Uterus (tissue), 2 donors: ENCODE measurements at regions not wholly inside any gene's neighbourhood (a gene's known extent, or its start where the extent isn't known, plus 50 kb on each side); places are given as distances from the start of the nearest gene placed in this dataset.

Experiments
- POLR2A ChIP-seq, 2 donors: fragments of 450-650 bp; IDR thresholded peaks; one replicate each; pipeline ENCODE4 v1.6.1; 2016; ENCODE audit warnings: antibody characterized with exemption in 2 of 2, mild to moderate bottlenecking in 1 of 2, moderate library complexity in 1 of 2
- TF ChIP-seq, protein P1 (sequence below), 4 experiments: fragments of 200-600 bp in 2 of 4; fragments of 450-650 bp in 2 of 4; sonication (generic) in 2 of 4; IDR thresholded peaks; one replicate each; pipeline ENCODE4 v1.5.1; 2016 to 2019; ENCODE audit warnings: antibody characterized with exemption in 4 of 4, mild to moderate bottlenecking in 2 of 4, moderate library complexity in 1 of 4

GRCh38 chr13:90968166-90968904, 379.2 kb upstream of the MIR17HG start:
- TF ChIP-seq, protein P1, sequence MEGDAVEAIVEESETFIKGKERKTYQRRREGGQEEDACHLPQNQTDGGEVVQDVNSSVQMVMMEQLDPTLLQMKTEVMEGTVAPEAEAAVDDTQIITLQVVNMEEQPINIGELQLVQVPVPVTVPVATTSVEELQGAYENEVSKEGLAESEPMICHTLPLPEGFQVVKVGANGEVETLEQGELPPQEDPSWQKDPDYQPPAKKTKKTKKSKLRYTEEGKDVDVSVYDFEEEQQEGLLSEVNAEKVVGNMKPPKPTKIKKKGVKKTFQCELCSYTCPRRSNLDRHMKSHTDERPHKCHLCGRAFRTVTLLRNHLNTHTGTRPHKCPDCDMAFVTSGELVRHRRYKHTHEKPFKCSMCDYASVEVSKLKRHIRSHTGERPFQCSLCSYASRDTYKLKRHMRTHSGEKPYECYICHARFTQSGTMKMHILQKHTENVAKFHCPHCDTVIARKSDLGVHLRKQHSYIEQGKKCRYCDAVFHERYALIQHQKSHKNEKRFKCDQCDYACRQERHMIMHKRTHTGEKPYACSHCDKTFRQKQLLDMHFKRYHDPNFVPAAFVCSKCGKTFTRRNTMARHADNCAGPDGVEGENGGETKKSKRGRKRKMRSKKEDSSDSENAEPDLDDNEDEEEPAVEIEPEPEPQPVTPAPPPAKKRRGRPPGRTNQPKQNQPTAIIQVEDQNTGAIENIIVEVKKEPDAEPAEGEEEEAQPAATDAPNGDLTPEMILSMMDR (IDR thresholded peaks at IDR 0.05): no peak
- TF ChIP-seq POLR2A (IDR thresholded peaks at IDR 0.05): no peak
